GM12872 (cell line): ENCODE measurements at regions not wholly inside any gene's neighbourhood (a gene's known extent, or its start where the extent isn't known, plus 50 kb on each side); places are given as distances from the start of the nearest gene placed in this dataset.

ENCODE experiments used
- TF ChIP-seq, protein P1 (sequence below): IDR thresholded peaks from 3 replicates; pipeline ENCODE4 v1.5.1; 2011; ENCODE audit warnings: low read depth, mild to moderate bottlenecking, low read length, moderate library complexity; ENCODE audit not compliant: insufficient read depth

DNA sequence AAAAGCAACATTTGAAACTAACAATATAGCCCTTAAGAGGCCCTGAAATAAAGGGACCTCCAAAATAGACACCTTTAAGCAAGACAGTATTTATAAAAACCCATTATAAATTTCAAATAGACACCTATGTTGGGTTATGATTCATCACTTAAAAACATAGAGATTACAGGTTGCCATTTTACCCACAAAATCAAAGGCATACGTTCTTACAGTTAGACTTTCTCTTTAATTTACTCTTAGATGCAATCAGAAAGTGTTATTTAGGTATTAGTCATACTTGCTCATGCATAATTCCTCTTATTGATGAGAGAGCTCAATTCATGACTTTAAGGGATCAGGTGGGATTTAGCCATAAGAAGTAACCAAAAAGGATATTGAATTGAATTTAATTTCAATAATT lies 51.5 kb upstream of the TMEM200A start:
- TF ChIP-seq, protein P1, sequence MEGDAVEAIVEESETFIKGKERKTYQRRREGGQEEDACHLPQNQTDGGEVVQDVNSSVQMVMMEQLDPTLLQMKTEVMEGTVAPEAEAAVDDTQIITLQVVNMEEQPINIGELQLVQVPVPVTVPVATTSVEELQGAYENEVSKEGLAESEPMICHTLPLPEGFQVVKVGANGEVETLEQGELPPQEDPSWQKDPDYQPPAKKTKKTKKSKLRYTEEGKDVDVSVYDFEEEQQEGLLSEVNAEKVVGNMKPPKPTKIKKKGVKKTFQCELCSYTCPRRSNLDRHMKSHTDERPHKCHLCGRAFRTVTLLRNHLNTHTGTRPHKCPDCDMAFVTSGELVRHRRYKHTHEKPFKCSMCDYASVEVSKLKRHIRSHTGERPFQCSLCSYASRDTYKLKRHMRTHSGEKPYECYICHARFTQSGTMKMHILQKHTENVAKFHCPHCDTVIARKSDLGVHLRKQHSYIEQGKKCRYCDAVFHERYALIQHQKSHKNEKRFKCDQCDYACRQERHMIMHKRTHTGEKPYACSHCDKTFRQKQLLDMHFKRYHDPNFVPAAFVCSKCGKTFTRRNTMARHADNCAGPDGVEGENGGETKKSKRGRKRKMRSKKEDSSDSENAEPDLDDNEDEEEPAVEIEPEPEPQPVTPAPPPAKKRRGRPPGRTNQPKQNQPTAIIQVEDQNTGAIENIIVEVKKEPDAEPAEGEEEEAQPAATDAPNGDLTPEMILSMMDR = no peak

DNA sequence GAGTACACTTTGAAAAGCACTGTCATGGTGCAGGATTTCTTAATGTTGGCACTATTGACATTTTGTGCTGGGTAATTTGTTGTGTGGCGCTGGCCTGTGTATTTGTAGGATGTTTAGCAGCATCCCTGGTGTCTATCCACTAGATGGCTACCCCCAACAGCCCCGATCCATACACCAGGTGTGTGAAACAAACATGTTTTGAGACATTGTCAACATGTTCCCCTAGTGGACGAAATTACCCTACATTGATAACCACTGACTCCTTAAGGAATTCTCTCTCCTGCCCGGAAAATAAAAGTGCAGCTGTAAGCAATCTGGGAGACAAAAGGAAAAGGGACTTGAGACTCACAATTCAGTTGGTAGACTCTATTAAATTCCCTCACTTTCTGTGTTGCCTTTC lies 52.6 kb upstream of the TMEM200A start:
- TF ChIP-seq, protein P1 = peak; percentile 18; the same call in 1 of the 3 replicates

DNA sequence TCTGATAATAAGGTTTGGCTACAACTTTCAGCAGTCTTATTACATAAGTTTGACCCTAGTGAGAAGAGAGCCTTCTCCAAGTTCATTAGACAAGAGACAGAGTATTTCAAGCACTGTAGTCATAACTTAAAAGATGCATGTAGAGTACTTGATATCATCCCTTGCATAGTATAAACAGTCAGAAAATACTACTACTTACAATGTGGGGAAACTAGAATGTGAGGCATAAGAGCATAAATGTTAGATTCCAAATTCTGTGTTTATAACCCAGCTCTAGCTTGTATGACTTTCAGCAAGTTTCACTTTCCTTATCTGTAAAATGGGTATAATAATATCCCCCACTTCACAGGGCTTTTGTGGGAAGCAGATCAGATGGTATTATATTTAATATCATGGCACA lies 56.8 kb upstream of the TMEM200A start:
- TF ChIP-seq, protein P1 = no peak

DNA sequence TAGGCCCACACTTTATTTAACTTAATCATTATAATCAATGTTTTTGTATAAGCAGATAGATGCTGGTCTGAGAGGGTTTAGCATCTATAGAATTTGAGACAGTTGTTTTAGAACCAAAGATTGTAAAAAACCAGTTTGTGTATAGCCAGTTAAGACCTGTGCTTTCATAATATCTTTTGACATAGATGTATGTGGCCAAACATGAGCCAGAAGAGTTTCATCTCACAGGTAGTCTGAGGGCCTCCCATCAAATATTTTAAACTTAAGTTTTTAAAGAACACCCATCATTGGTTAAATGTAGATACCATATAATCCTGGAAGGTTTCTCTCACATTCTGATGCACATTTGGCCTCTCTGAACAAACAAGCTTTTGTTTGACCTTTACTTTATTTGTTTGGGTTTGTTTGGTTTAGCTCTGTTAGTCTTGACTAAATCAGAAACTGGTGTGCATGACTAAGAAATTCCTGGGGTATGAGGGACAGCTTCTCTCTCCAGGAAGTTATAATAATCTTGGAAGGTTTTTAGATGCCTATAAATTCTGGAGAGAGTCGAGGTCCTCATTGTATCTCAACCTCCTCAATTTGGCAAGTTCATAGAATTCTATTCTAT lies 58.0 kb upstream of the TMEM200A start:
- TF ChIP-seq, protein P1 = no peak

DNA sequence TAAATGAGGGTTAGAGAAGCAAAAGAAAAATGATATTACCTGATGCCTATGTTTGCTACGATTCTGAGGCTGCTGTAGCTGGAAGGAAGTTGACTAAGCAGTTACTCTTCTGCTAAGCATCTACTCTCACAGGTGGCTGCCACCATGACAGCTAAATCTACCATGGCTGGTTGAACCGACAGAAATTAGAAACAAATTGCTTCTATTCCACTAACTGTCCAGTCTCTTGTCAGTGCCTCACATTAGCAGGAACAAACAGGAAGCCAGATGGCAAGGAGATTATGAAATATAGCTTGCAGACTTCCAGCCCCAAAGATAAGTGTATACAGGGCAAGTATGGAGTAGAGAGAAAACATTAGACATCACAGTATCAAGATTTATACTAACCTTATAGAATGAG lies 59.4 kb upstream of the TMEM200A start:
- TF ChIP-seq, protein P1 = no peak

DNA sequence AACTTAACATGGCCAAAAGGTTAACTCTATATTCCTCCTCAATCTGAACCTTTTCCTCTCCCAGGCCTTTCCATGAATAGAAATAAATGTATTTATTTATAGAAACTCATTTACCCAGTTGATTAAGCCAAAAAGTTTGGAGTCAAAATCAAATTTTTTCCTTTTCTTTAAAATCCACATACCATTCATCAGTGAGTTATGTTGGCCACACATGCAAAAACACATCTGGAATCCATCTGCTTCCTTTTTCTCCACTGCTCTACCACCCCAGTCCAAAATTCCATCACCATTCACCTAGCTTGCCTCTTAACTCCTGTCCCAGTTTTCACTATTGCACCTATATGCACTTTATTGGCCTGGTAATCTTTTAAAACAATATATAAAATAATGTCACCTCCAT lies 62.4 kb upstream of the TMEM200A start:
- TF ChIP-seq, protein P1 = no peak

DNA sequence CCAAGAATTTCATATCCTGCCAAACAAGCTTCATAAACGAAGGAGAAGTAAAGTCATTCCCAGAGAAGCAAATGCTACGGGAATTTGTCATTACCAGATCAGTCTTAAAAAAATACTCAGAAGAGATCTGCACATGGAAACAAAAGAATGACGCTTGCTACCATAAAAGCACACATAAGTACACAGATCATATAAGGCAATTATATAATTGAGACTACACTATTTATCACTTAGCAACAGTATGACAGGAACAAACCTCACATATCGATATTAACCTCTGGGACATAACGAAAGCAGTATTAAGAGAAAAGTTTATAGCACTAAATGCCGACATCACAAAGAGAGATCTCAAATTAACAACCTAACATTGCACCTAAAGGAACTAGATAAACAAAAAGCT lies 67.6 kb upstream of the TMEM200A start:
- TF ChIP-seq, protein P1 = no peak
